Right cardiac atrium (tissue), 5 donors: ENCODE measurements at regions not wholly inside any gene's neighbourhood (a gene's known extent, or its start where the extent isn't known, plus 50 kb on each side); places are given as distances from the start of the nearest gene placed in this dataset.

Experiments
- ATAC-seq, 2 donors: fragments of 200-7000 bp; cut with Tn5 transposase; one replicate each; pipeline versions ENCODE4 v1.8.0 to v1.9.1; 2020; ENCODE audit warnings: moderate library complexity in 2 of 2, mild to moderate bottlenecking in 1 of 2
- DNase-seq, 3 donors: peaks; one replicate each; pipeline ENCODE4 v3.0.0-alpha.2; 2020
- H3K27ac ChIP-seq: one replicate; pipeline ENCODE4 v1.5.1; 2013; ENCODE audit warnings: mild to moderate bottlenecking, low read length, control low read depth, moderate library complexity
- H3K27me3 ChIP-seq: one replicate; pipeline ENCODE4 v1.6.1; 2013; ENCODE audit not compliant: control insufficient read depth, insufficient read depth
- H3K4me1 ChIP-seq: one replicate; pipeline ENCODE4 v1.6.1; 2013; ENCODE audit warnings: low read length; ENCODE audit not compliant: control insufficient read depth, insufficient read depth
- H3K4me3 ChIP-seq: one replicate; pipeline ENCODE4 v1.5.1; 2013; ENCODE audit warnings: low read length, control low read depth
- H3K9me3 ChIP-seq: one replicate; pipeline ENCODE4 v1.6.1; 2013; ENCODE audit warnings: low read length; ENCODE audit not compliant: control insufficient read depth
- WGBS: extraction: QIAGEN DNeasy Blood & Tissue Kit; methylation state at CpG from one replicate; pipeline ENCODE4 v1.1.7; 2013; 5-methylcytosine and 5-hydroxymethylcytosine counted together
- intact Hi-C, 4 donors: fragments of 100-400 bp; cut with DNase I; formaldehyde crosslinking; loops; one replicate each; pipeline versions ENCODE4 v1.11.0 to v1.14.0; 2022 to 2023
- donor health status: healthy with polysubstance abuse.
- donor health status: DM: no; HTN: yes; CAD: no.
- donor health status: DM: no; HTN: no; CAD: no.
- donor health status: DM: no; HTN: yes; CAD: no; lungs with severe emphysema.
- donor health status: DM: yes; HTN: yes; CAD: no.

GRCh38 chr12:124434354-124434753, 133.1 kb downstream of the NCOR2 start:
- Histone ChIP-seq H3K4me1 (peaks cover 2% of the 10 kb centered on the region), H3K9me3 (no peaks in the 10 kb centered on the region), H3K4me3 (no peak overlapping the region), H3K27me3 (no peaks in the 10 kb centered on the region), H3K27ac (no peak overlapping the region)
- 79% methylated on average over 10 of the region's 10 CpGs for WGBS
- intact Hi-C loops: loop anchor here in 1 of 4 donors (10.0 kb wide), 1 partner anchor 330 kb away; no protein-coding TSS in a partner anchor
- ATAC-seq (no peak), DNase-seq (no peak)

GRCh38 chr12:124433879-124434278, 133.5 kb downstream of the NCOR2 start:
- H3K9me3 ChIP-seq: no peaks in the 10 kb centered on the region
- intact Hi-C loops: loop anchor here in 1 of 4 donors (10.0 kb wide), 1 partner anchor 331 kb away; no protein-coding TSS in a partner anchor
- DNase-seq (no peak), ATAC-seq (no peak)
- 66% methylated on average over 8 of the region's 8 CpGs for WGBS
- no peaks in the 10 kb centered on the region for H3K27me3 ChIP-seq
- no peak overlapping the region for H3K4me3 ChIP-seq
- peaks cover 2% of the 10 kb centered on the region for H3K4me1 ChIP-seq
- H3K27ac ChIP-seq: no peak overlapping the region

GRCh38 chr12:124433147-124433874, 134.1 kb downstream of the NCOR2 start:
- Histone ChIP-seq H3K27ac (peak overlapping the region; percentile 60), H3K4me1 (peaks cover 2% of the 10 kb centered on the region), H3K9me3 (no peaks in the 10 kb centered on the region), H3K27me3 (no peaks in the 10 kb centered on the region), H3K4me3 (no peak overlapping the region)
- WGBS: 44% methylated on average over 22 of the region's 22 CpGs
- ATAC-seq (peak; percentile 63 to 81), DNase-seq (peak; percentile 81 to 94 (median 93))
- intact Hi-C loops: loop anchor here in 1 of 4 donors (10.0 kb wide), 1 partner anchor 331 kb away; no protein-coding TSS in a partner anchor

GRCh38 chr12:124432376-124432775, 135.0 kb downstream of the NCOR2 start:
- WGBS: 70% methylated on average over 8 of the region's 8 CpGs
- Histone ChIP-seq H3K4me3 (no peak overlapping the region), H3K4me1 (peaks cover 4% of the 10 kb centered on the region), H3K27ac (no peak overlapping the region), H3K27me3 (no peaks in the 10 kb centered on the region), H3K9me3 (no peaks in the 10 kb centered on the region)
- intact Hi-C loops: loop anchor here in 1 of 4 donors (10.0 kb wide), 1 partner anchor 332 kb away; no protein-coding TSS in a partner anchor
- ATAC-seq (peak in 1 of 2 donors; percentile 2), DNase-seq (peak in 1 of 3 donors; percentile 82)

- Histone ChIP-seq H3K4me1 (peaks cover 4% of the 10 kb centered on the region), H3K4me3 (no peak overlapping the region), H3K27me3 (no peaks in the 10 kb centered on the region), H3K27ac (no peak overlapping the region), H3K9me3 (no peaks in the 10 kb centered on the region)
- DNase-seq (no peak), ATAC-seq (no peak)
- intact Hi-C loops: loop anchor here in 1 of 4 donors (10.0 kb wide), 1 partner anchor 333 kb away; no protein-coding TSS in a partner anchor
- WGBS: 84% methylated on average over 8 of the region's 8 CpGs
Measured at GRCh38 chr12:124431971-124432370, 135.4 kb downstream of the NCOR2 start.

- Histone ChIP-seq H3K27me3 (no peaks in the 10 kb centered on the region), H3K27ac (no peak overlapping the region), H3K9me3 (no peaks in the 10 kb centered on the region), H3K4me1 (peaks cover 4% of the 10 kb centered on the region), H3K4me3 (no peak overlapping the region)
- WGBS: 95% methylated on average over 23 of the region's 23 CpGs
- ATAC-seq (no peak), DNase-seq (peak in 1 of 3 donors; percentile 56)
- intact Hi-C loops: loop anchor here in 1 of 4 donors (10.0 kb wide), 1 partner anchor 334 kb away; no protein-coding TSS in a partner anchor
Measured at GRCh38 chr12:124430491-124430890, 135.6 kb downstream of the RFLNA start.

- DNase-seq: no peak
- Histone ChIP-seq H3K27me3 (no peaks in the 10 kb centered on the region), H3K4me3 (no peak overlapping the region), H3K4me1 (peaks cover 4% of the 10 kb centered on the region), H3K27ac (no peak overlapping the region), H3K9me3 (no peaks in the 10 kb centered on the region)
- no peak for ATAC-seq
- intact Hi-C loops: no loop called here
- WGBS: 93% methylated on average over 15 of the region's 15 CpGs
Measured at GRCh38 chr12:124429535-124429934, 134.6 kb downstream of the RFLNA start.

- 32% methylated on average over 13 of the region's 13 CpGs for WGBS
- ATAC-seq: peak in 1 of 2 donors; percentile 4
Measured at GRCh38 chr12:124428792-124429281, 133.9 kb downstream of the RFLNA start.

GRCh38 chr12:124428136-124428791, 133.4 kb downstream of the RFLNA start:
- DNase-seq: peak; percentile 64 to 82 (median 75)
- intact Hi-C loops: no loop called here
- no peaks in the 10 kb centered on the region for H3K27me3 ChIP-seq
- no peak overlapping the region for H3K4me3 ChIP-seq
- peak overlapping the region; percentile 16 for H3K27ac ChIP-seq
- no peak for ATAC-seq
- H3K9me3 ChIP-seq: no peaks in the 10 kb centered on the region
- H3K4me1 ChIP-seq: peaks cover 6% of the 10 kb centered on the region
- WGBS: 49% methylated on average over 23 of the region's 23 CpGs

More at GRCh38 chr12:124428792-124429281, 133.9 kb downstream of the RFLNA start:
- no peaks in the 10 kb centered on the region for H3K9me3 ChIP-seq
- intact Hi-C loops: no loop called here
- peak in 2 of 3 donors; percentile 66 to 78 for DNase-seq
- H3K27ac ChIP-seq: no peak overlapping the region
- H3K4me3 ChIP-seq: no peak overlapping the region
- H3K4me1 ChIP-seq: peaks cover 4% of the 10 kb centered on the region
- H3K27me3 ChIP-seq: no peaks in the 10 kb centered on the region

GRCh38 chr12:124426594-124427555, 132.0 kb downstream of the RFLNA start:
- intact Hi-C loops: no loop called here
- no peaks in the 10 kb centered on the region for H3K9me3 ChIP-seq
- DNase-seq: peak in 1 of 3 donors; percentile 63
- 84% methylated on average over 42 of the region's 42 CpGs for WGBS
- H3K4me3 ChIP-seq: no peak overlapping the region
- ATAC-seq: no peak
- no peak overlapping the region for H3K27ac ChIP-seq
- H3K27me3 ChIP-seq: no peaks in the 10 kb centered on the region
- peaks cover 14% of the 10 kb centered on the region for H3K4me1 ChIP-seq
